PC-9 (cell line): ENCODE measurements at regions not wholly inside any gene's neighbourhood (a gene's known extent, or its start where the extent isn't known, plus 50 kb on each side); places are given as distances from the start of the nearest gene placed in this dataset.

Source experiments
- BruUV-seq: library from RNA; stranded (reverse); fragments of 400-500 nt; replicated peaks from 2 replicates; lab custom pipeline; 2021; lab: Mats Ljungman, UMichigan
- CTCF ChIA-PET: fragments of 300-600 bp; sonication (Branson Sonifier 250); formaldehyde crosslinking; loops from one replicate; lab custom pipeline; 2022; ENCODE audit warnings: antibody characterized with exemption; lab: Charles Lee
- POLR2A ChIA-PET: fragments of 300-600 bp; sonication (Branson Sonifier 250); formaldehyde crosslinking; loops from one replicate; lab custom pipeline; 2022; ENCODE audit warnings: antibody characterized with exemption; ENCODE audit not compliant: unreplicated experiment; lab: Charles Lee
- DNase-seq, 2 experiments: peaks; one replicate each; pipeline versions ENCODE4 v3.0.0 to v3.0.0-alpha.2; 2015 to 2022; ENCODE audit warnings: mixed read lengths in 1 of 2
- H2AFZ ChIP-seq: fragments of 200-600 bp; sonication (generic); 2 replicates; pipeline ENCODE4 v1.8.1; 2017; ENCODE audit warnings: antibody characterized with exemption
- H3F3A ChIP-seq: fragments of 200-600 bp; sonication (generic); 2 replicates; pipeline ENCODE4 v1.8.1; 2017; ENCODE audit warnings: antibody characterized with exemption, mild to moderate bottlenecking, low read depth; ENCODE audit not compliant: insufficient read depth
- H3K27ac ChIP-seq: fragments of 200-600 bp; sonication (generic); 2 replicates; pipeline ENCODE4 v1.6.1; 2016; ENCODE audit warnings: mixed run types
- H3K27me3 ChIP-seq: fragments of 200-600 bp; sonication (generic); 2 replicates; pipeline ENCODE4 v1.6.1; 2016; ENCODE audit warnings: low read depth, mixed run types; ENCODE audit not compliant: insufficient read depth
- H3K36me3 ChIP-seq: fragments of 200-600 bp; sonication (generic); 2 replicates; pipeline ENCODE4 v1.6.1; 2016; ENCODE audit warnings: low read depth, mixed run types
- H3K4me1 ChIP-seq: fragments of 200-600 bp; sonication (generic); replicated peaks from 2 replicates; pipeline ENCODE4 v1.6.1; 2016; ENCODE audit warnings: mixed run types; ENCODE audit not compliant: insufficient read depth
- H3K4me2 ChIP-seq: fragments of 200-600 bp; sonication (generic); 2 replicates; pipeline ENCODE4 v1.6.1; 2017; ENCODE audit warnings: mixed run types
- H3K4me3 ChIP-seq: fragments of 200-600 bp; sonication (generic); 2 replicates; pipeline ENCODE4 v1.6.1; 2016; ENCODE audit warnings: mixed run types
- H3K79me2 ChIP-seq: fragments of 200-600 bp; sonication (generic); 2 replicates; pipeline ENCODE4 v1.6.1; 2017; ENCODE audit warnings: low read depth, mixed run types
- H3K9me2 ChIP-seq: fragments of 200-600 bp; sonication (generic); 2 replicates; pipeline ENCODE4 v1.8.1; 2017; ENCODE audit warnings: mild to moderate bottlenecking; ENCODE audit not compliant: insufficient read depth
- H3K9me3 ChIP-seq: fragments of 200-600 bp; sonication (generic); 2 replicates; pipeline ENCODE4 v1.8.1; 2016; ENCODE audit warnings: low read depth; ENCODE audit not compliant: insufficient read depth
- H4K20me1 ChIP-seq: fragments of 200-600 bp; sonication (generic); 2 replicates; pipeline ENCODE4 v1.8.1; 2017; ENCODE audit not compliant: insufficient read depth
- CTCF ChIP-seq: fragments of 200-600 bp; sonication (generic); conservative IDR thresholded peaks from 2 replicates; pipeline ENCODE4 v1.6.1; 2017; ENCODE audit warnings: mixed run types, antibody characterized with exemption, mild to moderate bottlenecking, moderate library complexity
- EZH2 ChIP-seq: fragments of 200-600 bp; sonication (generic); IDR thresholded peaks from 2 replicates; pipeline ENCODE4 v1.8.0; 2017; ENCODE audit warnings: antibody characterized with exemption, low read depth
- intact Hi-C: fragments of 100-400 bp; cut with micrococcal nuclease; formaldehyde crosslinking; loops from one replicate; pipeline ENCODE4 v1.10.0; 2022; ENCODE audit not compliant: unreplicated experiment

GRCh38 chr17:15087946-15088345, 177.2 kb downstream of the PMP22 start:
- H3K79me2 ChIP-seq, result no peaks in the 10 kb centered on the region
- CTCF ChIA-PET, result no interaction called here
- no peaks in the 10 kb centered on the region for H3K4me1 ChIP-seq
- BruUV-seq, result no TSS peak
- POLR2A ChIA-PET, result no interaction called here
- H3F3A ChIP-seq, result no peaks in the 10 kb centered on the region
- no peaks in the 10 kb centered on the region for H3K9me3 ChIP-seq
- peaks cover 19% of the 10 kb centered on the region for H3K27me3 ChIP-seq
- no peak for DNase-seq
- no peak for TF ChIP-seq CTCF
- H2AFZ ChIP-seq, result no peak overlapping the region
- H3K36me3 ChIP-seq, result no peaks in the 10 kb centered on the region
- H3K4me2 ChIP-seq, result no peak overlapping the region
- no peak overlapping the region for H3K4me3 ChIP-seq
- H3K27ac ChIP-seq, result no peak overlapping the region
- no peaks in the 10 kb centered on the region for H3K9me2 ChIP-seq
- H4K20me1 ChIP-seq, result no peaks in the 10 kb centered on the region
- intact Hi-C loops, result no loop called here

DNA sequence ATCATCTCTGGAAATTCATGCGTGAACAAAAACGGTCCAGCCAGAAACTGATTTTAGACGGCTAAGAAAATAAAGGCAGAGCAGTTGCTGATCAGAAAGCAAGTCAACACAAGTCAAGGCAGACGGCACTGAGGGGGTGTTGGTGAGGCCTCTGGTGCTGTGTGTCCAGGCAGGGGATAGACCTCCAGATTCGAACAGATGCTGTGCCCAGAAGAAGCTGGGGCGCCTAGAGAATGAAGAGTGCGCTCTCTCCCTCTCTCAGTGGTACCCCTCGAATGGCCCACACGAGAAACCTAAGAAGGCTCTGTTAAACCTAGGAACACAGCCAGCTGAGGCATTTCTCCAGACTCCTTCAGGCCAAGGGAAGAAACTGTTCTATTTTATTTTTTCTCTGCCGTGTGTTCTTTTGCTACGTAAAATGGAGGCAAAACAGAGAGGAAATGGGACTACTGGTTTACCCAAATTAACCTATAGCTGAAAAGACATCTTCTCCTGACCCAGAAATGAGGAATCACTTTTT, 178.3 kb downstream of the PMP22 start:
- no peak for DNase-seq
- BruUV-seq, result no TSS peak
- H3K9me2 ChIP-seq, result no peaks in the 10 kb centered on the region
- H3K36me3 ChIP-seq, result no peaks in the 10 kb centered on the region
- no peaks in the 10 kb centered on the region for H3K4me1 ChIP-seq
- intact Hi-C loops, result no loop called here
- TF ChIP-seq EZH2 (no peak), CTCF (no peak)
- no peaks in the 10 kb centered on the region for H4K20me1 ChIP-seq
- no peaks in the 10 kb centered on the region for H3K79me2 ChIP-seq
- H3K27me3 ChIP-seq, result peaks cover 24% of the 10 kb centered on the region
- no peaks in the 10 kb centered on the region for H3K9me3 ChIP-seq
- no peak overlapping the region for H3K4me2 ChIP-seq
- no peak overlapping the region for H2AFZ ChIP-seq
- ChIA-PET CTCF (no interaction called here), POLR2A (no interaction called here)
- no peaks in the 10 kb centered on the region for H3F3A ChIP-seq
- no peak overlapping the region for H3K27ac ChIP-seq
- H3K4me3 ChIP-seq, result no peak overlapping the region

DNA sequence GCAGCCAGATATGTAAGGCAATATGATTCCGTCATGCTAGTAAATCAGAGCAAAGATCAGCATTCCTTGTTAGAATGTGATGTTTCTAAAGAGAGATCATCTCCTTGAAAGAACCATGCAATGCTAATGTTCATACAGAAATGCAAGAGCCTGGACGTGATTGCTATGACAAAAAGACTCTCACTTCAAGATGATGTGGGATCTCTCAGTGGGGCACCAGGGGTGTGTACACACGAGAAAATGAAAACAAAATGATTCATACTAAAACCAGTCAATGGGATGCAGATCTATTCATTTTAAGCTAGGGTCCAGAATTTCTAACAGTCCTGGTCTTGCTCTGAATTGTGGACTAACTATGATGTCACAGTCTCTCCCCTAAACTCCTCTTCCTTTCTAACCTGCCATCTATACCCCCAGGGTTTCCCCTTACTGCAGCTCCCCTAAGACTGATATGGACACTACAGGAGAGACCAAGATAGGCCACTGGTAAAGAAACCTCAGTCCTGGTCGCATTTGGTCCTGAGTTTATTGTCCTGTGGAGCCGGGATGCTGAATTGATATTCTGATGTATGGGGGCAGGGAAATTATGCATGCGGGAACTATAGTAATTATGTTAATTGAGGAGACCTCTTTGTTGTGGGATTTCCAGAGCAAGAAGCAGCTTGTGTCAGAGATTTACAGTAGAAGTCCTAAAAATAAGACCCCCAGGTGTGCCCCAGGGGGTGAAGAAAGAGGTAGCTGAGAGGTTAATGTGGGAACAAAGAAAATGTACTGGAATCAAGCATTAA, 179.0 kb downstream of the PMP22 start:
- no peak overlapping the region for H3K4me3 ChIP-seq
- no peaks in the 10 kb centered on the region for H3K4me1 ChIP-seq
- POLR2A ChIA-PET, result no interaction called here
- BruUV-seq, result no TSS peak
- H3K27me3 ChIP-seq, result peaks cover 28% of the 10 kb centered on the region
- H3K79me2 ChIP-seq, result no peaks in the 10 kb centered on the region
- H2AFZ ChIP-seq, result no peak overlapping the region
- H3F3A ChIP-seq, result no peaks in the 10 kb centered on the region
- CTCF ChIA-PET, result no interaction called here
- no peak overlapping the region for H3K4me2 ChIP-seq
- intact Hi-C loops, result no loop called here
- no peak overlapping the region for H3K27ac ChIP-seq
- DNase-seq, result no peak
- H3K9me3 ChIP-seq, result no peaks in the 10 kb centered on the region
- H3K36me3 ChIP-seq, result no peaks in the 10 kb centered on the region
- H4K20me1 ChIP-seq, result no peaks in the 10 kb centered on the region
- no peaks in the 10 kb centered on the region for H3K9me2 ChIP-seq
- no peak for TF ChIP-seq EZH2
- TF ChIP-seq CTCF, result no peak
